ENCODE measurements at regions not wholly inside any gene's neighbourhood (a gene's known extent, or its start where the extent isn't known, plus 50 kb on each side); places are given as distances from the start of the nearest gene placed in this dataset.

DNA sequence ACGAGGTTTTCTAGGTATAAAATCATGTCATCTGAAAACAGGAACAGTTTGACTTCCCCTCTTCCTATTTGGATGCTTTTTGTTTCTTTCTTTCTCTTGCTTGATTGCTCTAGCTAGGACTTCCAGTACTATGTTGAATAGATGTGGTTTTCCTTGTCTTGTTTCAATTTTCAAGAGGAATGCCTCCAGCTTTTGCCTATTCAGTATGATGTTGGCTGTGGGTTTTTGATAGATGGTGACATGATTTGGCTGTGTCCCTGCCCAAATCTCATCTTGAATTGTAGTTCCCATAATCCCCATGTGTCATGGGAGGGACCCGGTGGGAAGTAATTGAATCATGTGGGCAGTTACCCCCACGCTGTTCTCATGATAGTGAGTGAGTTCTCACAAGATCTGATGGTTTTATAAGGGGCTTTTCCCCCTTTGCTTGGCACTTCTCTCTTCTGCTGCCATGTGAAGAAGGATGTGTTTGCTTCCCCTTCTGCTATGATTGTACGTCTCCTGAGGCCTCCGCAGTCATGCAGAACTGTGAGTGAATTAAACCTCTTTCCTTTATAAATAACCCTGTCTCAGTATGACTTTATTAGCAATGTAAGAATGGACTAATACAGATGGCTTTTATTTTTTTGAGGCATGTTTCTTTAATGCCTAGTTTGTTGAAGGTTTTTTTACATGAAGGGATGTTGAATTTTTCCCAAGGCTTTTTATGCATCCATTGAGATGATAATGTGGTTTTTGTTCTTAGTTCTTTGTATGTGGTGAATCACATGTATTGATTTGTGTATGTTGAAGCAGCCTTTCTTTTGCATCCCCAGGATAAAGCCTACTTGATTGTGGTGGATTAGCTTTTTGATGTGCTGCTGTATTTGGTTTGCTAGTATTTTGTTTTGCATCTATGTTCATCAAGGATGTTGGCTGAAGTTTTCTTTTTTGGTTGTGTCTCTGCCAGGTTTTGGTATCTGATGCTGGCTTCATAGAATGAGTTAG is 239.1 kb downstream of the THBS2 start:
- TF ChIP-seq, protein P1, sequence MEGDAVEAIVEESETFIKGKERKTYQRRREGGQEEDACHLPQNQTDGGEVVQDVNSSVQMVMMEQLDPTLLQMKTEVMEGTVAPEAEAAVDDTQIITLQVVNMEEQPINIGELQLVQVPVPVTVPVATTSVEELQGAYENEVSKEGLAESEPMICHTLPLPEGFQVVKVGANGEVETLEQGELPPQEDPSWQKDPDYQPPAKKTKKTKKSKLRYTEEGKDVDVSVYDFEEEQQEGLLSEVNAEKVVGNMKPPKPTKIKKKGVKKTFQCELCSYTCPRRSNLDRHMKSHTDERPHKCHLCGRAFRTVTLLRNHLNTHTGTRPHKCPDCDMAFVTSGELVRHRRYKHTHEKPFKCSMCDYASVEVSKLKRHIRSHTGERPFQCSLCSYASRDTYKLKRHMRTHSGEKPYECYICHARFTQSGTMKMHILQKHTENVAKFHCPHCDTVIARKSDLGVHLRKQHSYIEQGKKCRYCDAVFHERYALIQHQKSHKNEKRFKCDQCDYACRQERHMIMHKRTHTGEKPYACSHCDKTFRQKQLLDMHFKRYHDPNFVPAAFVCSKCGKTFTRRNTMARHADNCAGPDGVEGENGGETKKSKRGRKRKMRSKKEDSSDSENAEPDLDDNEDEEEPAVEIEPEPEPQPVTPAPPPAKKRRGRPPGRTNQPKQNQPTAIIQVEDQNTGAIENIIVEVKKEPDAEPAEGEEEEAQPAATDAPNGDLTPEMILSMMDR (IDR thresholded peaks at IDR 0.05; ENCODE audit: low read depth, low read length, missing input control), result no peak
- no peak for TF ChIP-seq HNF4G (IDR thresholded peaks at IDR 0.05)
- TF ChIP-seq, protein P2, sequence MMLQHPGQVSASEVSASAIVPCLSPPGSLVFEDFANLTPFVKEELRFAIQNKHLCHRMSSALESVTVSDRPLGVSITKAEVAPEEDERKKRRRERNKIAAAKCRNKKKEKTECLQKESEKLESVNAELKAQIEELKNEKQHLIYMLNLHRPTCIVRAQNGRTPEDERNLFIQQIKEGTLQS (IDR thresholded peaks at IDR 0.05), result no peak
- TF ChIP-seq EGR1 (IDR thresholded peaks at IDR 0.05; ENCODE audit: low read depth in 2 of 2), result no peak

Data from liver (tissue), 3 donors.